GM12865 (cell line): ENCODE measurements at regions not wholly inside any gene's neighbourhood (a gene's known extent, or its start where the extent isn't known, plus 50 kb on each side); places are given as distances from the start of the nearest gene placed in this dataset.

ENCODE experiments used
- DNase-seq: peaks from one replicate; pipeline ENCODE4 v3.0.0; 2010; ENCODE audit warnings: low read depth
- H3K4me3 ChIP-seq: 2 replicates; pipeline ENCODE4 v1.5.1; 2011; ENCODE audit warnings: mild to moderate bottlenecking, low read depth, low read length, control low read depth
- TF ChIP-seq, protein P1 (sequence below): IDR thresholded peaks from 2 replicates; pipeline ENCODE4 v1.5.1; 2011; ENCODE audit warnings: low read length, control low read depth, low read depth, inconsistent platforms; ENCODE audit not compliant: insufficient read depth; ENCODE audit errors: missing control alignments

DNA sequence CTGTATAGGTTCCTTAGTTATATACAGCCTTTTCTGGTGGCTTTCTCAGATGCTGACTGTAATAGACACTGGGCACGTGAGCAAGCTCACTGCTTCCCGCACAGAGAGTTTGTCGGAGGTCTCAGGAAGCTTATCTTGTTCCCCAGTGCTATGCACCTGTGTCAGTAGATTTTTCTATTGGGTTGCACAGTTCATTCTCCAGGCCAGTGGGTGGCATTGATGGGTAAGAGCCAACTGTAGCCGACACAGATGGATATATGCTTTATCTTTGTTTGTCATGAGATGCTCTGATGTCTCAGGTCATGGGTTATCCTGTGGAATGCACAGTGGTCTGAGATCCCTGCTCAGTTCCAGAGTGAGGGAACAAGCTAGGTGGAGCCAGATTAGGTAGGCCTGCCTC lies 293.0 kb downstream of the GRB14 start:
- DNase-seq = no peak
- H3K4me3 ChIP-seq = no peak overlapping the region
- TF ChIP-seq, protein P1, sequence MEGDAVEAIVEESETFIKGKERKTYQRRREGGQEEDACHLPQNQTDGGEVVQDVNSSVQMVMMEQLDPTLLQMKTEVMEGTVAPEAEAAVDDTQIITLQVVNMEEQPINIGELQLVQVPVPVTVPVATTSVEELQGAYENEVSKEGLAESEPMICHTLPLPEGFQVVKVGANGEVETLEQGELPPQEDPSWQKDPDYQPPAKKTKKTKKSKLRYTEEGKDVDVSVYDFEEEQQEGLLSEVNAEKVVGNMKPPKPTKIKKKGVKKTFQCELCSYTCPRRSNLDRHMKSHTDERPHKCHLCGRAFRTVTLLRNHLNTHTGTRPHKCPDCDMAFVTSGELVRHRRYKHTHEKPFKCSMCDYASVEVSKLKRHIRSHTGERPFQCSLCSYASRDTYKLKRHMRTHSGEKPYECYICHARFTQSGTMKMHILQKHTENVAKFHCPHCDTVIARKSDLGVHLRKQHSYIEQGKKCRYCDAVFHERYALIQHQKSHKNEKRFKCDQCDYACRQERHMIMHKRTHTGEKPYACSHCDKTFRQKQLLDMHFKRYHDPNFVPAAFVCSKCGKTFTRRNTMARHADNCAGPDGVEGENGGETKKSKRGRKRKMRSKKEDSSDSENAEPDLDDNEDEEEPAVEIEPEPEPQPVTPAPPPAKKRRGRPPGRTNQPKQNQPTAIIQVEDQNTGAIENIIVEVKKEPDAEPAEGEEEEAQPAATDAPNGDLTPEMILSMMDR = no peak

DNA sequence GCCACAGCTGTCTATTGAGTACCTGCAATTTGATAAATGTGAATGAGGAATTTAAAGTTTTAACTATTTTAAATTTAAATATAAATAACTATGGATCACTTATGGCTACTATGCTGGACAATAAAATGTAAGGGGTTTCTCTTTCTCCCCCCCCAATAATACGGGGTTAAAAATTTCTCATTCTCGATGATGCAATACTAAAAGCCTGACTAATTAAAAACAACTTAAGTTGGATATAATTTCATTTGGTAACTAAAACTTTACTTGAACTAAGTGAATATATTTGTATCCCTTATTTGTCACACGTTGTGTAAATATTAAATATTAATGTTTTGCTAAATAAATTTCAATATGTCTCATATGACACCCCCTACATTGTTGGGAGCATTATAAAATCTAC lies 297.3 kb downstream of the GRB14 start:
- TF ChIP-seq, protein P1 = no peak
- no peak overlapping the region for H3K4me3 ChIP-seq
- DNase-seq = no peak

DNA sequence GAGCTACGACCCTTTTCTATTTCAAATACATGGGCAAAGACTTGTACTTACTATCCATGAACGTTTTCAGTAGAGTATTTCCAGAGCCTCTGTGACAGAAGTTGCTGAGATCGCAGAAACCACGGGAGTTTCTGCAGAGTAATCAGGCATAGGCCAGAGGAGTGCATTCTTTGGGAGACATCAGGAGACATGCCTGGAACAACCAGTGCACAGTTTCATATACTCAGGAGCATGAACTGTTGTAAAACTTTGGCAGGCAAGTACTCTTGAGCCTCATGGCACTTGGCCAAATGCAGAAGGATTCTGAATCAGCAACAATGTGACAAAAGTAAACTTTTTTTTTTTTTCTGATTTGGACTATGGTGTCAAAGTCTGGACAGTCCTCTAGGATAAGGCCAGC lies 307.1 kb downstream of the GRB14 start:
- H3K4me3 ChIP-seq = no peak overlapping the region
- DNase-seq = no peak
- TF ChIP-seq, protein P1 = no peak

DNA sequence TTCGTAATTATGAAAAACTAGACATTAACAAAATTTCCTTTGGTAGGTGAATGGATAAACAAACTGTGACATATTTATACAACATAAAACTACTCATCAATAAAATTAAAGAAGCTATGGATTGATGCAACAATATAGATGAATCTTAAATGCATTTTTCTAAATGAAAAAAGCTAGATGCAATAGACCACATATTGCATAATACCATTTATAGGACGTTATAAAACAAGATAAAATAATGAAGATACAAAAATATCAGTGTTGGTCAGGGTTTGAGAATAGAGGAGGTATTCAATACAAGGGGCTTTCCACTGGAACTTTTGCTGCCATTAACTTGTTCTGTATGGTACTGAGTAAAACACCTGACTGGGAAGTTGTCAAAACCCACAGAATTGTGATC lies 314.4 kb downstream of the GRB14 start:
- TF ChIP-seq, protein P1 = no peak
- H3K4me3 ChIP-seq = no peak overlapping the region
- DNase-seq = no peak

DNA sequence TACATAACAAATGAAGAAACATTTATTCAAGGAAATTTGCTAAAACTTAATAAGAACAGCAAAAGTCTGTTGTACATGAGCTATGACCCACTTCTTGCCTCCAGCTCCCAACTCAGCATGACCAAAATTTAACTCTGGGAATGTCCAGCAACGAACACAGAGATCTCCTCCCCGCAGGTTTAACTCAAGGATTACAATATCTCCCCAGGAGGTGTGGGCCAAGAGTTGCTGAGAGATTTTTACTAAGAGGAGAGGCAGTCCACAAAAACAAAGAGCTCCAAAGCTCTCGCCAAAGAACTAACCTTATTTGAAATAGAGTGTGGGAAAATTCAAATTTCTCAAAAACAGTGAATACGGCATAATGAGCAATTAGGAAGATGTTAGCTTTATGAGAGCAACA lies 318.5 kb downstream of the GRB14 start:
- H3K4me3 ChIP-seq = no peak overlapping the region
- TF ChIP-seq, protein P1 = no peak
- no peak for DNase-seq

DNA sequence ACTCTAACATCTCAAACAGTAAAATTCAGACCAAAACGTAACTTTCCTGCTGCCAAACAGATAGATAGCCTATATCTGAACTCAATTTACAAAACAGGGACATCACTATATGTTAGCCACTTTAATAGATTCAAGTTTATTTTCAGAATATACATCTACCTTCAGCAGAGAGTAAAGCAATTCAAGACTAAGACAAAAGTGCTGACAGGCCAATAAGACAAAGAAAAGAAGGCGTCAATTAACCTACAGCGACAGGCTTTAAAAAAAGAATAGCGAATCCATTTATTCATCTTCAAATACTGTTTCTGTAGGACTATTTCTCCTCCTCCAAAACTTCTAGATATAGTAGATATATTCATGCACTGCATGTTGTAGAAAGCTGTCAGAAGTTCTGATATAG lies 333.0 kb downstream of the GRB14 start:
- DNase-seq = no peak
- H3K4me3 ChIP-seq = no peak overlapping the region
- TF ChIP-seq, protein P1 = no peak

DNA sequence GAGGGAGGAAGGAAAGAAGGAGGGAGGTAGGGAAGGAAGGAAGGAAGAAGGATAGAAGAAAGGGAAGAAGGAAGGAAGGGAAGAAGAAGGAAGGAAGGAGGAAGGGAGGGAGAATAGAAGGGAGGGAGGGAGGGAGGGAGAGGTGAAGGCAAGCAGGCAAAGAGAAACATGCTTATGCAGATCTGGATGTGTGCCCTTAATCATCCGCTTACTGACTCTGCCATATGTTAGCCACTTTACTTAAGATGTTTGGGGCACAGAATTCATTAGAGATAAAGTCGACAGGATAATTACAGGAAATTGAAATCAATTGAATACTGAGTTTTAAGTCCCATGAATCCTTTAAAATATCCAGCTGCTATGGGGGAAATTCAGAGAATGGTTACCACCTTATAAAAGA lies 334.2 kb downstream of the GRB14 start:
- TF ChIP-seq, protein P1 = no peak
- H3K4me3 ChIP-seq = no peak overlapping the region
- no peak for DNase-seq
